ENCODE measurements at regions not wholly inside any gene's neighbourhood (a gene's known extent, or its start where the extent isn't known, plus 50 kb on each side); places are given as distances from the start of the nearest gene placed in this dataset.

DNA sequence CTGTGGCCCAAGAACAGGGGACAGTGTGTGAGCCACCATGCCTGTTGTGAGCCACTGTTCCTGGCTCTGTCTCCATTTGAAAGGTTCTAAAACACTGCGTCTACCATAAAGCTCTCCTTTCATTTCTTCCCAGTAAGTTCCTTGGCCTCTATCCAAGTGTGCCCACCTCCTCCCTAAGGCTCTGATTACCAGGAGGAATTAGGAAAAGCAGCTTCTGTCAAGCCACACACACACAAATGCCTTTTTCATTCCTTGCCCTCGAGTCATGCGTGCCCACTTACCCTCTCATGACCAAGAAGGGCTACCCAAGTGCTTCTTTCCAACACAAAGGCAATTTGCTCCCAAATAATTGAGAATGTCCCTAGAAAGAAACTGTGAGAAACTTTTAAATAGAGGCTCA, 70.8 kb upstream of the PARD3 start:
- TF ChIP-seq, protein P1, sequence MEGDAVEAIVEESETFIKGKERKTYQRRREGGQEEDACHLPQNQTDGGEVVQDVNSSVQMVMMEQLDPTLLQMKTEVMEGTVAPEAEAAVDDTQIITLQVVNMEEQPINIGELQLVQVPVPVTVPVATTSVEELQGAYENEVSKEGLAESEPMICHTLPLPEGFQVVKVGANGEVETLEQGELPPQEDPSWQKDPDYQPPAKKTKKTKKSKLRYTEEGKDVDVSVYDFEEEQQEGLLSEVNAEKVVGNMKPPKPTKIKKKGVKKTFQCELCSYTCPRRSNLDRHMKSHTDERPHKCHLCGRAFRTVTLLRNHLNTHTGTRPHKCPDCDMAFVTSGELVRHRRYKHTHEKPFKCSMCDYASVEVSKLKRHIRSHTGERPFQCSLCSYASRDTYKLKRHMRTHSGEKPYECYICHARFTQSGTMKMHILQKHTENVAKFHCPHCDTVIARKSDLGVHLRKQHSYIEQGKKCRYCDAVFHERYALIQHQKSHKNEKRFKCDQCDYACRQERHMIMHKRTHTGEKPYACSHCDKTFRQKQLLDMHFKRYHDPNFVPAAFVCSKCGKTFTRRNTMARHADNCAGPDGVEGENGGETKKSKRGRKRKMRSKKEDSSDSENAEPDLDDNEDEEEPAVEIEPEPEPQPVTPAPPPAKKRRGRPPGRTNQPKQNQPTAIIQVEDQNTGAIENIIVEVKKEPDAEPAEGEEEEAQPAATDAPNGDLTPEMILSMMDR (IDR thresholded peaks at IDR 0.05) = no peak
- no peak for TF ChIP-seq POLR2A (IDR thresholded peaks at IDR 0.05)
